HG02938 (cell line): ENCODE measurements at regions not wholly inside any gene's neighbourhood (a gene's known extent, or its start where the extent isn't known, plus 50 kb on each side); places are given as distances from the start of the nearest gene placed in this dataset.

Experiments used
- ATAC-seq: cut with Tn5 transposase; IDR thresholded peaks from one replicate; pipeline ENCODE4 v1.9.1; 2021; ENCODE audit warnings: mild to moderate bottlenecking, moderate library complexity; ENCODE audit not compliant: unreplicated experiment

GRCh38 chr3:78140274-78140673 is 1100.4 kb downstream of the ROBO2 start:
- ATAC-seq, result no peak

- no peak for ATAC-seq
Measured at GRCh38 chr3:78140866-78141265, 1101.0 kb downstream of the ROBO2 start.

- ATAC-seq, result no peak
Measured at GRCh38 chr3:78141269-78141668, 1101.4 kb downstream of the ROBO2 start.

- ATAC-seq, result no peak
Measured at GRCh38 chr3:78143000-78143399, 1103.1 kb downstream of the ROBO2 start.

- ATAC-seq, result no peak
Measured at GRCh38 chr3:78148986-78149717, 1109.3 kb downstream of the ROBO2 start.

- no peak for ATAC-seq
Measured at GRCh38 chr3:78153973-78154372, 1114.1 kb downstream of the ROBO2 start.

- ATAC-seq, result no peak
Measured at GRCh38 chr3:78154521-78155186, 1114.8 kb downstream of the ROBO2 start.

- ATAC-seq, result no peak
Measured at GRCh38 chr3:78161736-78162135, 1121.8 kb downstream of the ROBO2 start.

GRCh38 chr3:78163379-78163778 is 1123.5 kb downstream of the ROBO2 start:
- no peak for ATAC-seq

- no peak for ATAC-seq
Measured at GRCh38 chr3:78165876-78166275, 1126.0 kb downstream of the ROBO2 start.

- ATAC-seq, result no peak
Measured at GRCh38 chr3:78174821-78175220, 1134.9 kb downstream of the ROBO2 start.

- no peak for ATAC-seq
Measured at GRCh38 chr3:78176869-78177268, 1137.0 kb downstream of the ROBO2 start.

- no peak for ATAC-seq
Measured at GRCh38 chr3:78177780-78178179, 1137.9 kb downstream of the ROBO2 start.

GRCh38 chr3:78178209-78178608 is 1138.3 kb downstream of the ROBO2 start:
- no peak for ATAC-seq

GRCh38 chr3:78178740-78179363 is 1139.0 kb downstream of the ROBO2 start:
- ATAC-seq, result no peak

GRCh38 chr3:78183906-78184599 is 1144.2 kb downstream of the ROBO2 start:
- no peak for ATAC-seq

- ATAC-seq, result no peak
Measured at GRCh38 chr3:78186404-78186803, 1146.5 kb downstream of the ROBO2 start.

- ATAC-seq, result no peak
Measured at GRCh38 chr3:78201091-78201490, 1161.2 kb downstream of the ROBO2 start.

GRCh38 chr3:78204977-78205376 is 1165.1 kb downstream of the ROBO2 start:
- no peak for ATAC-seq

GRCh38 chr3:78221300-78221699 is 1181.4 kb downstream of the ROBO2 start:
- ATAC-seq, result no peak

- no peak for ATAC-seq
Measured at GRCh38 chr3:78221796-78222195, 1181.9 kb downstream of the ROBO2 start.

- no peak for ATAC-seq
Measured at GRCh38 chr3:78235841-78236240, 1195.9 kb downstream of the ROBO2 start.
